Prostate gland (tissue), 2 donors: ENCODE measurements at regions not wholly inside any gene's neighbourhood (a gene's known extent, or its start where the extent isn't known, plus 50 kb on each side); places are given as distances from the start of the nearest gene placed in this dataset.

Experiments
- DNase-seq: peaks from one replicate; pipeline ENCODE4 v3.0.0-alpha.2; 2019; ENCODE audit warnings: low spot score
- H3K27ac ChIP-seq, 2 donors: fragments of 200-600 bp; sonication (generic); 2 replicates each; pipeline ENCODE4 v1.5.1; 2017 to 2019
- H3K27me3 ChIP-seq: fragments of 200-600 bp; sonication (generic); replicated peaks from 2 replicates; pipeline ENCODE4 v1.5.1; 2019; ENCODE audit not compliant: insufficient read depth
- H3K36me3 ChIP-seq, 2 donors: fragments of 200-600 bp; sonication (generic); 1 replicate in 1 of 2; 2 replicates in 1 of 2; pipeline versions ENCODE4 v1.5.1 to v1.8.1; 2017 to 2019
- H3K4me1 ChIP-seq: fragments of 200-600 bp; sonication (generic); replicated peaks from 2 replicates; pipeline ENCODE4 v1.5.1; 2019
- H3K4me3 ChIP-seq, 2 donors: fragments of 200-600 bp; sonication (generic); 2 replicates each; pipeline ENCODE4 v1.5.1; 2017 to 2019
- H3K9me3 ChIP-seq: fragments of 200-600 bp; sonication (generic); 2 replicates; pipeline ENCODE4 v1.5.1; 2017
- POLR2A ChIP-seq: fragments of 450-650 bp; IDR thresholded peaks from one replicate; pipeline ENCODE4 v1.6.1; 2016; ENCODE audit warnings: antibody characterized with exemption, mild to moderate bottlenecking
- POLR2AphosphoS5 ChIP-seq: sonication (generic); formaldehyde crosslinking; IDR thresholded peaks from one replicate; pipeline ENCODE4 v1.6.1; 2017; ENCODE audit warnings: antibody characterized with exemption
- WGBS: methylation state at CpG from one replicate; pipeline ENCODE4 v1.1.5; 2018; 5-methylcytosine and 5-hydroxymethylcytosine counted together
- intact Hi-C: fragments of 100-400 bp; cut with DNase I; formaldehyde crosslinking; loops from one replicate; pipeline ENCODE4 v1.14.2; 2022
- TF ChIP-seq, protein P1 (sequence below), 4 experiments: fragments of 200-600 bp in 2 of 4; fragments of 450-650 bp in 2 of 4; sonication (generic) in 2 of 4; IDR thresholded peaks; 1 replicate in 3 of 4; 2 replicates in 1 of 4; pipeline ENCODE4 v1.5.1; 2016 to 2019; ENCODE audit warnings: antibody characterized with exemption in 4 of 4, mild to moderate bottlenecking in 2 of 4, moderate library complexity in 2 of 4

GRCh38 chr5:135241536-135241935, 157.5 kb downstream of the MACROH2A1 start:
- H3K4me1 ChIP-seq: no peaks in the 10 kb centered on the region
- no peak overlapping the region for H3K27ac ChIP-seq
- H3K9me3 ChIP-seq: no peaks in the 10 kb centered on the region
- H3K4me3 ChIP-seq: no peak overlapping the region
- no peaks in the 10 kb centered on the region for H3K27me3 ChIP-seq
- DNase-seq: no peak
- intact Hi-C loops: loop anchor here (2.0 kb wide), 1 partner anchor 33 kb away; no protein-coding TSS in a partner anchor
- no peaks in the 10 kb centered on the region for H3K36me3 ChIP-seq
- TF ChIP-seq, protein P1, sequence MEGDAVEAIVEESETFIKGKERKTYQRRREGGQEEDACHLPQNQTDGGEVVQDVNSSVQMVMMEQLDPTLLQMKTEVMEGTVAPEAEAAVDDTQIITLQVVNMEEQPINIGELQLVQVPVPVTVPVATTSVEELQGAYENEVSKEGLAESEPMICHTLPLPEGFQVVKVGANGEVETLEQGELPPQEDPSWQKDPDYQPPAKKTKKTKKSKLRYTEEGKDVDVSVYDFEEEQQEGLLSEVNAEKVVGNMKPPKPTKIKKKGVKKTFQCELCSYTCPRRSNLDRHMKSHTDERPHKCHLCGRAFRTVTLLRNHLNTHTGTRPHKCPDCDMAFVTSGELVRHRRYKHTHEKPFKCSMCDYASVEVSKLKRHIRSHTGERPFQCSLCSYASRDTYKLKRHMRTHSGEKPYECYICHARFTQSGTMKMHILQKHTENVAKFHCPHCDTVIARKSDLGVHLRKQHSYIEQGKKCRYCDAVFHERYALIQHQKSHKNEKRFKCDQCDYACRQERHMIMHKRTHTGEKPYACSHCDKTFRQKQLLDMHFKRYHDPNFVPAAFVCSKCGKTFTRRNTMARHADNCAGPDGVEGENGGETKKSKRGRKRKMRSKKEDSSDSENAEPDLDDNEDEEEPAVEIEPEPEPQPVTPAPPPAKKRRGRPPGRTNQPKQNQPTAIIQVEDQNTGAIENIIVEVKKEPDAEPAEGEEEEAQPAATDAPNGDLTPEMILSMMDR (IDR thresholded peaks at IDR 0.05): no peak
- TF ChIP-seq POLR2AphosphoS5 (no peak), POLR2A (no peak)

GRCh38 chr5:135240781-135241360, 158.2 kb downstream of the MACROH2A1 start:
- Histone ChIP-seq H3K4me1 (no peaks in the 10 kb centered on the region), H3K9me3 (no peaks in the 10 kb centered on the region), H3K36me3 (no peaks in the 10 kb centered on the region), H3K27ac (no peak overlapping the region), H3K4me3 (no peak overlapping the region), H3K27me3 (no peaks in the 10 kb centered on the region)
- 95% methylated on average over 2 of the region's 2 CpGs for WGBS
- DNase-seq: no peak
- intact Hi-C loops: loop anchor here (2.0 kb wide), 1 partner anchor 32 kb away; no protein-coding TSS in a partner anchor
- TF ChIP-seq, protein P1 (IDR thresholded peaks at IDR 0.05): no peak
- TF ChIP-seq POLR2AphosphoS5: no peak
- no peak for TF ChIP-seq POLR2A

GRCh38 chr5:135240283-135240633, 158.8 kb downstream of the MACROH2A1 start:
- Histone ChIP-seq H3K36me3 (no peaks in the 10 kb centered on the region), H3K9me3 (no peaks in the 10 kb centered on the region), H3K27me3 (no peaks in the 10 kb centered on the region), H3K4me1 (no peaks in the 10 kb centered on the region), H3K4me3 (no peak overlapping the region), H3K27ac (no peak overlapping the region)
- TF ChIP-seq POLR2A: no peak
- TF ChIP-seq POLR2AphosphoS5: no peak
- TF ChIP-seq, protein P1 (IDR thresholded peaks at IDR 0.05): no peak
- 89% methylated on average over 3 of the region's 3 CpGs for WGBS
- DNase-seq: no peak
- intact Hi-C loops: loop anchor here (2.0 kb wide), 1 partner anchor 31 kb away; no protein-coding TSS in a partner anchor

DNA sequence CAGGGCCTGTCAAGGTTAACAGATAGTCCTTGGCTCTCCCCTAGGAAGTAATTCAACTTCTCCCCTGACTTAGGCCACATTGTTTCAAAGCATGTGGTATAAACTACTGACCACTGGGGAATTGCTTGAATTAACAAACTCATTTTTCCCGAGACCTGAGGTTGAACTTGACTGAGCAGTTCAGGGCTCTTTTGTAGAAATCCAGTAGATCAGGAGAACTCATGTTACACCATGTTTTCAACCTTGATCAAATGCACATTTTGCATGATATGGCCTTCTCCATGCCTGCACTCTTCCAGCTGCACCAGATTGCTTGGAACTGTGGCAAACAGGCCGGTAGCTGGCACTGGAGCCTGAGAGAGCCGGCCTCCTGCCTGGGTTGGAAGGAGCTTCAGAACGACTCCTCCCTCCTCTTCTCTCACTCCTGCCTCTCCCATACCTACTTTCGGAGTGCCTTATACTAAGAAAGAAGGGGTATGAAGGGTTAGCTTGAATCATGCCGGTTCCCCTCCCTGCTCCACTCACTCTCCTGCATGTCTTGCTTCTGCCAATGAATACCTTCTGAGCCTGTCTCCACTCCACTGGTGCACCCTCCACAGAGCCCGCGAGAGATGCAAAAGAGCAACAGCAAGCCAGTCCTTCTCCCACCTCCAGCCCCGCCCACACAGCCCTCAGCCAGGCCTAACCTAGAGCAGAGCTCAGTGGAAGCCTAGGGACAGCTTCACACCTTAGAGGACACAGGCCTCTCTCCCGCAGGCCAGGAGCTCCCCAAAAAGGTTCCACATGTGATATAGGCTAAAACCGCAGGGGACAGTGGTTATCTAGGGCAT, 159.4 kb downstream of the MACROH2A1 start:
- Histone ChIP-seq H3K9me3 (no peaks in the 10 kb centered on the region), H3K4me3 (no peak overlapping the region), H3K4me1 (no peaks in the 10 kb centered on the region), H3K27ac (no peak overlapping the region), H3K27me3 (no peaks in the 10 kb centered on the region), H3K36me3 (no peaks in the 10 kb centered on the region)
- TF ChIP-seq, protein P1 (IDR thresholded peaks at IDR 0.05): no peak
- TF ChIP-seq POLR2A: no peak
- no peak for TF ChIP-seq POLR2AphosphoS5
- 68% methylated on average over 11 of the region's 11 CpGs for WGBS
- intact Hi-C loops: loop anchor here (2.0 kb wide), 1 partner anchor 31 kb away; no protein-coding TSS in a partner anchor
- DNase-seq: no peak
